ENCODE measurements at regions not wholly inside any gene's neighbourhood (a gene's known extent, or its start where the extent isn't known, plus 50 kb on each side); places are given as distances from the start of the nearest gene placed in this dataset.

DNA sequence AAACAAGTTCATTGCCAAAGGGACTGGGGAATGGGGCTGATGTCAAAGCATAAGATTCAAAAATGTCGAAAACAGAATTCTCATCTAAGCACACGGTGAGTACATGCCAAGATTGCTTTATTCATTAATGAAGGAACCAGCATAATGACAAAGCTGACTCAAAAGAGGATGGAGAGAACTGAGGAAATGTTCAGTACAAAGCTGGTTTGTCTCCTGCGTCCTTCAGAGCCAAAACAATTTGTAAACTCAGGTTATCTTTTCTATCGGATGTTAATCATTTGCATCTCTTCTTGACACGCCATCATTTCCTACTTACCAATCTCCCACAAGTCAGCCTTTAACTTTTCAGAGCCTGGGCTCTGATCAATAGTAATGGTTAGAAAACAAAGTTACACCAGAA is 195.6 kb upstream of the PMEPA1 start:
- TF ChIP-seq CTCF (IDR thresholded peaks at IDR 0.05 in 8 of 11, conservative IDR thresholded peaks at IDR 0.05 in 3 of 11) (no peak), POLR2A (IDR thresholded peaks at IDR 0.05) (no peak)
